GM19452 (cell line): ENCODE measurements at regions not wholly inside any gene's neighbourhood (a gene's known extent, or its start where the extent isn't known, plus 50 kb on each side); places are given as distances from the start of the nearest gene placed in this dataset.
"Not testable (repeated sequence)": the region's sequence is repeated elsewhere in the genome, so short reads cannot be mapped to it uniquely, and the experiment has no call there.

Experiments used
- ATAC-seq: cut with Tn5 transposase; IDR thresholded peaks from one replicate; pipeline ENCODE4 v1.9.1; 2021; ENCODE audit not compliant: unreplicated experiment

DNA sequence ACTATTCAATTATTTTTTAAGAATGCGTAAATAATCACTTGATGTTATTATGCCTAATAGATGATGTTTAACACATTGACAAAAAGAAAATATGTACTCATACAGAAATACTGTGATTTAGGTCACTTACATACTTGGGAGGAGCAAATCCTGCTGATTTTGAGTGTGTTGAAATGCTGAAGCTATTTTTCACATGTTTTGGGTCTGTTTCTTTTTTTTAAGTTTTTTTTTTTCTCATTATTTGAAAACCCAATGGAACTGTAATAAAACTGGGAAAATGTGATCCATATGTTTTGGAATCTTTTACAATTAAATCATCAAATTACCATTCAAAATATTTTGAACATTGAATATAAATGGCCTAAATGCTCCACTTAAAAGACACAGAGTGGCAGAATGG lies 366.2 kb upstream of the ADAMTS5 start:
- ATAC-seq: no peak

DNA sequence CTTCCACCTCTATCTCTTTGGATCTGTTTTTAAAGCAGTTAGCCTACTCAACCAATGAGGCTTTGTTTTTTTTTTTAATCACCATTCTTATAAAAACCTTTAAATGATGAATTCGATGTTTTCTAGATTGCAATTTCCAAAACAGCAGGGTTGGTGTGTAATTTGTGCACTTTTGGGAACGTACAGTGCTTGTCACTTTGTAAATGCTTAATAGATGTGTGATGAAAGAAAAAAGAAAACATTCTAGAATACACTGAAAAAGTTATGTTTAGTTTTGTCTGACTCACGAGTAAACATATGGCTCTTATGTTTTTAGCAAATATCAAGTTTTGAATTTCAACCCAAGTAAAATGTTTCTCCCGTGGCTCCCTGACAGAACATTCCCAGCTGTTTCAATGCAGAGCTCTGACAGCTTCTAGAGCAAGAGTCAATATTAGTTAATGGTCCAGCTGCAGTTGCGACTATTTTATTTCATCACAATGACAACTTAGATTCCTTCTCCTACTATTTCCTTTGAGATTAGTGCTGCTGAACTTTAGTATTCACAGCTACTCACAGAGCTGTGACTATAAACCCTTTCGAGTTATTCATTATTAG lies 362.5 kb upstream of the ADAMTS5 start:
- no peak for ATAC-seq

DNA sequence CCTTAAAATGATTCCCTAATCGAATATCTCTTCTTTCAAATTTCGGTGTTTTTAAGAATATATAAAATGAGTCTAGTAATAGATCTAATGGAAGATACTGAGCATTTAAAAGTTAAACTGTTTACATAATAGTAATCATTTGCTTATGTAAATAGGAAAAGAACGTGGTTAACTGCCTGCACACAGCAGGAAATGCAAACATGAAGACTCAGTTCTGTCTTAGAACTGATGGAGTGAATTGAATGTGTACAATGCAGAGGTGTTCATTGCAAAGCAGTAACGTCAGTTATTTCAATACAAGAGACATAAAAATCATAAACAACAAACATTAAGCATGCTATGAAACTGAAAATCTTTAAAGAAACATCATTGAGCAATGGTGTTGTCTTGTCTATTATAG lies 359.4 kb upstream of the ADAMTS5 start:
- no peak for ATAC-seq

DNA sequence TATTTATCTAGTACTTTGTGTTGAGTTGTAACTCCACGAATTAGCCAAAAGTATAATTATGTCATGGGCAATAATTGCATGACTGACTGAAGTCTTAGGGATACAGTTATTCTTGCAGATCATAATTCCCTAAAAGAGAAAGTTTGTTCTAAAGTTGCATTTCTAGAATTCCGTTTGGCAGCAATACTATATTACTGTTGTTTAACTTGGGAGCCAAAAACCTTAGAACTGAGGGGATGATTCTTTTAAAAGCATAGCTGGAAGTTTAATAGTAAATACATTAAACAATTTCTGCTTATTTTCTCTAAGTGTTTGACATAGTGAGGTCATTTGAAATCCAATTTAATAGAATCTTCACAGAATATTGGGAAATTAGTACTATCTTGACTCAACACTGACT lies 356.4 kb upstream of the ADAMTS5 start:
- no peak for ATAC-seq

DNA sequence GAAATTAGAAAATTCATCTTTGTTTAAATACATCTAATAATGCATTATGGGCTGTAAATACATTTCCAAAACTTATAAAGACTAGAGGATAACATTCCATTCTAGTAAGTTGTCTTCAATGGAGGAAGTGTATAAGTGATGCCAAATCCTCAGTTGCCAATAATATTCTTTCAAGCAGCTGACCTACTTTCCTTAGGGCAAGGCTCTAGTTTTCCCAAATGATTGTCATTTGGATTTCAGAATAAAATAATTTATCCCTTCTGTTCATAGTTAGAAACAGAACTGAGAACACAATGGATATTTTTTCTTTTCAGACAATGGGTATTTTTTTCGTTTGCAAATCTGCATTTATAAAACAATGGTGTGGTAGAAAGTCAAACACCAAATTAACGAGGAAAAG lies 354.9 kb upstream of the ADAMTS5 start:
- no peak for ATAC-seq

DNA sequence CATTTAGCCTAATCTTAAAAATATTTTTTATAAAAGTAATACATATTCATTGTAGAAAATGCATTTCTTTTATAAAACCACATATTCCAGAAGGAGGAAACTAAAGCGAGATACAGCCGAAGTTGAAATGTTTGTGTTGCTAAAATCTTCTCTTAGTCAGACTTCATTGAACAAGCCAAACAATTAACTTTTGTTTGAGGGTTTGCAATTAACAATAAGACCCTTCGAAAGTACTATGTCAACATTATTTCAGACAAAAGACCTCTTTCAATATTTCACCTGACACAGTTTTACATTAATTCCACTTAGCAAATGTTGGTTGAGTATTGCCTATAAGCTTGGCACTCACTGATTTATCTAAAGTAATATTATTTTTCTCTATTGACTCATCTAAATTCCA lies 354.0 kb upstream of the ADAMTS5 start:
- ATAC-seq: no peak

DNA sequence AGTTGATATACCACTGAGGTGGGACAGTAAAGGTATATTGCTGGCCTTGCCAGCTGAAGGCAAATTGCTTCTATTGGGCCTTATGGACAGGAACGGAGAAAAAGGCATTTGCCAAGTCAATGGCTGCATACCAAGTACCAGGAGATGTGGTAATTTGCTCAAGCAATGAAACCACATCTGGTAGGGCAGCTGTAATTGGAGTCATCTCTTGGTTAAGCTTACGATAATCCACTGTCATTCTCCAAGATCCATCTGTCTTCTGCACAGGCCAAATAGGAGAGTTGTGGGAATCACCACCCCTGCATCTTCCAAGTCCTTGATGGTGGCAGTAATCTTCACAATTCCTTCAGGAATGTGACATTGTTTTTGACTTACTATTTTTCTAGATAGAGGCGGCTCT lies 350.7 kb upstream of the ADAMTS5 start:
- not testable (repeated sequence) for ATAC-seq

DNA sequence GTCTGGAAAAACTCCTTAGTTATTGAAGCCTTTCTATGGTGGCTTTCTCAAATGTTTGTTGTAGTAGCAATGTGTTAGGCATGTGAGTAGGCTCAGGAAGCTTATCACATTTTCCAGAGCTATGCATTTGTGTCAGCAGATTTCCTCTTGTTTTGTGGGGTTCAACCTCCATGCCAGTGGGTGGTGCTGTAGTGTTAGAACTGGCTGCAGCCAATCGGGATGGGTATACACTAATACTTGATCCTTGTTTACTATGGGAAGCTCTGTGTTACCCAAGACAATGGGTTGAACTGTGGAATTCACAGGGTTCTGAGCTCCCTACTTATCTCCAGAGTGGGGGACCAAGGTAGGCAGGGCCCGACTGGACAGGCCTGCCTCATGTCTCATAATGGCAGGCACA lies 348.5 kb upstream of the ADAMTS5 start:
- ATAC-seq: no peak

DNA sequence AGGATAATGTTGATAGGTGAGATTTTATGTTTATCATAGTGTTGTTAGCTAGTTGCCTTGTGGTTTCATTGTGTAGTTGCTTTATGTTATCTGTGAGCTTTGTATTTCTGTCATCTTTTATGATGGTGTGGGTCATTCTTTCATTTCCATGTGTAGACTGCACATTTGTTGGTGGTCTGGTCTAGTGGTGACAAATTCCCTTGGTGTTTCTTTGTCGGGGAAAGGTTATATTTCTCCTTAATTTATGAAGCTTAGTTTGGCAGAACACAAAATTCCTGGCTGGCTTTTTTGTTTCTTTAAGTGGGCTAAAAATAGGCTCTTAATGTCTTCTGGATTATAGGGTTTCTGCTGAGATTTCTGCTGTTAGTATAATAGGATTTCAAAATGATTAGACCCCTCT lies 347.2 kb upstream of the ADAMTS5 start:
- ATAC-seq: no peak

DNA sequence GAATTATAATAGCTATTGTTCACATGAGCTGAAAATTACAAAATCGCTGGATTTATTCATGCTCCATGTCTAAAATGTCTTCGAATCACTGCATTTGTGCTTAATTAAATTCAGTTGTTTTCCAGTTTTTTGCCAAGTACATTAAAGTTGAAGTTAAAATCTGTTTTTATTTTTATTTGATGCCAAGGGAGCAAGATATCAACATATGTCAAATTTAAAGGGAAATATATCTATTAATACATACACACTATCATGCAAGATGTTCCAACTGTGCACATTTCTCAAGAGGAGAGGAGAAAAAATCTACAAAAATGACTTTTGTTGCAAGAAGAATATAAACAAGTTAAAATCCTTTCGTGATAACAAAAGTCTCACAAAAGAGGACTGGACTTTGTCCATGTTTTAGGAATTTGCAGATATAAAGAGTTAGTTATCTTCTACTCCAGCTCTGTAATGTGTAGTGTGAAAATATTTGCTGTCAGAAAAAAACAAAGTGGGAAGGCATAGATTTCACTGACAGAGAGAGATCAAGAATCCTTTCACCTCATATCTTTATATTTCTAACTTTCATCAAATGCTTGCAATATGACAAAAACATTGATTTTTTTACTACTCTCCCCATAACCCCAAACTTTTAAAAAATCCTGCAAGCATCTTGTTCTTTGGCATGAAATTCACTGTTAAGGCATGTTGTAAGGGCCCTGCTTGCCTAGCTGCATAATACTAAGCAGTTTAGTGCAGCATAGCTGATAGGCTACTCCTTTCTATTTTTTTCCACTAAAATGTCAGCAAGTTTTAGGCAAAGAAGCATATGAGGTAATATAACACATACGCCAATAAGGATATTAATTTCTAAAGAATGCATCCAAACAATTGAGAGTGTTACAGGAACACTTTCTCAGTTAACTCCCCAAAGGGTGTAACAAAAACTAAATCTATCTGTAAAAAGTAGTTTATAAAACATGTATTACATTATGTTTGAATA lies 340.2 kb upstream of the ADAMTS5 start:
- no peak for ATAC-seq

DNA sequence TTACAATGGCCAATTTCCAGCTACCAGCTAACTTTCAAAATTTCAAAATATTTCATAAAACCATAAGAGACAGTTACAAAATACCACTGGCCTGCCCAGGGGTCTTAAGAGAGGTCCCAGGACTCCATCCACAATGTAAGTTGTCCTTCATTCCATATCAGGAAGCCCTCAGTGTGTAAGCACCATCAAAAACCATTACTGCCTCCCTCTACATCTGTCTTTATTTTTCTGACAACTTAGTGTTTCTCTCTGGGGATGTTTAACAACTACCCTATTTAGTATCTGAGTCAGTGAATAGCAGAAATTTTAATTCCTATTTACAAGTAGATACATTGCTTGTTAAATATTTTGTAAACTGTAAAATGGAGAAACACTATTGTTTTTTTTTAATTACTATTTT lies 339.3 kb upstream of the ADAMTS5 start:
- ATAC-seq: no peak

DNA sequence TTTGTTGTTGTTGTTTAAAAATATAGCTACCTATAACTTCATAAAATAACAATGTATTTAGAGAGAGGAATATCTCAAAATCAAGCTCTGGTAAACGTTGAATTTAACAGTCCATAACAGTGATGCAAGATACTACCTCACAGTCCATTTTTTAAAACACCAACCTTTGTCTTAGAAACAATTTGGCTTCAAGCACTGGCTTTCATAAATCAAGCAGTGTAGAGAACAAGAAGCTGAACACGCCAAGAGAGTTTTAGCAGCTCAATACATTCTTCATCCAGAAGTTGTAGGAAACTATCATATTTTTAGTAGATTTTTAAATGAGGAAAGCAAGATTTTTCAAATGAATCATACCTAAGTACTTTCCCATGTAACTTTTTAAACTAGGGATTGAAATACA lies 334.3 kb upstream of the ADAMTS5 start:
- ATAC-seq: no peak

DNA sequence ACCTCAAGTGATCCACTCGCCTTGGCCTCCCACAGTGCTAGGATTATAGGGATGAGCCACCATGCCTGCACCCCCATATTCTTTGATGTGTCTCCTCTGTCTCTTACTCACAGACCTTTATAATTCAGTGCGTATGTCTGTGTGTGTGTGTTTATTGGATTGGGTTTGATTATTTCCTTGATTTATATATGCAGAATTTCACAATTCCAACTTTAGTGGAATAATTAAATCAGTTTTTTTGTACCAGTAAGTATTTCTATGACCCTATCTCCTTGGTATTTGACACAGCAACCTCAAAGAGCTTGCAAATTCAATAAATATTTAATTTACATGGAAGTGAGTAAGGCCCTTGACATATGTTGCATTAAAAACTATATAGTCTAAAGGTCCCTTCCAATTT lies 333.9 kb upstream of the ADAMTS5 start:
- ATAC-seq: no peak

DNA sequence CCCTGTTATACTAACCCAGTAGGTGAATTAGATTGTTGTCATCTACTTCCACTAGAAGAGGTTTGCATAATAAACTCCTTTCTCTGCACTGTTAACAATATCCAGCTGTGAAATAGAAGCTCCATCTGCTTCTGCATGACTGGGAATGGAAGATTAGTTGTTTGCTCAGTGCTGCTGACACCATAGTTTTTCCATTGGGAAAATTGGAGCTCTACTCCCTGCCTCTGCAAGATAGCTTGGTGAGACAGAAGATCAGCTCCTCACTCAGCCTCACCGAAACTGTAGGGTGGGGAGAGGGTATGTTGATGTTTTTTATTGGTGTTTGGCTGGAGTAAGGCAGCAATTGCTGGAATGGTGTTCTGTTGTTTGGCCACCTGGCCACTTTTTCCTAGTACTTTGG lies 331.6 kb upstream of the ADAMTS5 start:
- no peak for ATAC-seq

DNA sequence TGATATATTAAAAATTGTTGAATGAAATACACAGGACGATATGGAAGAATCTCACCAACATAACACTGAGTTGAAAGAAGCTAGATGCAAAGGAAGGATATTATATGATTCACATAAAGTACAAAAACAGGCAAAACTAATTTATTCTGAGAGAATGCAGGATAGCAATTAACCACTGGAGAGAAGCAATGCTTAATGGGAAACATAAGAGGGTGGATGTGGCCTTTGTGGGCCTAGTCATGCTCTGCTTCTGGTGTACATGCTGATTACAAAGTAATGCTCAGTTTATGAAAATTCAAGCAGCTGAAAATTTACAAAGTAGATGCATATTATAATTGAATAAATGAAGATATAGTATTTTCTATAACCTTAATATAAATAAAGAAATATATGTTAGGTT lies 326.4 kb upstream of the ADAMTS5 start:
- no peak for ATAC-seq

DNA sequence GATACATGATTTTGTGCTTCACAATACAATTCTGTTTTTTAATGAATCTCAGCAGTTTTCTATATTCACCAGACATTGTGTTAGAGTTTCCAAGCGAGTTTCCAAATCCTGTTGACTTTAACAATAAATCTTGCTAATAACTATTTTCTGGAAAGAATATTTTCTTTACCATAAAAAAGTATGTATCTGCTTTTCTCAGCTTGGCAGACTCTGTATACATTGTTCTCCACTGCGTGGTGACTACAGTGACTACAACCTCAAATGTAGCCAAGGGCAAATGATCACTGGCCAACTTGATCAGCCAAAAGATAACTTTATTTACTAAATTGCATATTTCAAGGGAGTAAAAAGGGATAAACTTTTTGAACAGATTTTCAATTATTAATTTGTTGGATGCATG lies 325.9 kb upstream of the ADAMTS5 start:
- no peak for ATAC-seq

DNA sequence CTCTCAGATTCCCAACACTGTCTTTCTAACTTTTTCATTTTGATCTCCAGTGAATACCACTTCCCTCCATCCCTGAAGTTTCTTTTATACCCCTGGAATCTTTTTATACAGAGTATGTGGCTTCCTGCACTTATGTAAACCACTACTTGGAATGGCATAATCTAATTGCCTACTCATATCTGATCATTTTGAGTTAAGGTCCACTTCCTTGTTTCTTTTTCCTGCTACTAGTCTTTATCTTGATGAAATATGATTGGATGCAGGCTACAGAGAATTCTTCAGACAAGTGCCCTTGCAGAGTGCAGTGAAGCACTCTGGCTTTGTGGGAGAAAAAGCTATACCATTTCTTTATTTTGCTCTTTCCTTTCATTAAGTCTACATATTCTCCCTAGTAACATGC lies 325.3 kb upstream of the ADAMTS5 start:
- no peak for ATAC-seq

DNA sequence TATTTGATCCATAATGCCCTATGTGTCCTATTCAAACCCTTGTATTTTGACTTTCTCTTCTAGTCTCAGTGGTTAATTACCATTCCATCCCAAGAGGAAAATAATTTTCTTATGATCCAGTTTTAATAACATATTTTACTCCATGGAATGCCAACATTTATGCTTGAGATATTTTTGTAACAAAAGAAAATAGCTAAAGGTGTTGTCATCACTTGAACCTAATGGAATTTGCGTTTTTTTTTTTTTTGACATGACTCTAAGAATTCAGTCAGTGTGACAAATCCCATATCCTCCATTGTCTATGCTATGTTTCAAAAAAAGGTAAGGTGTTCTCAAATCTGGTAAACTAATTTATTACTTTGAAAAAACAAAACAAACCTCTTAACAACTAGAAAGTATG lies 324.1 kb upstream of the ADAMTS5 start:
- ATAC-seq: no peak

DNA sequence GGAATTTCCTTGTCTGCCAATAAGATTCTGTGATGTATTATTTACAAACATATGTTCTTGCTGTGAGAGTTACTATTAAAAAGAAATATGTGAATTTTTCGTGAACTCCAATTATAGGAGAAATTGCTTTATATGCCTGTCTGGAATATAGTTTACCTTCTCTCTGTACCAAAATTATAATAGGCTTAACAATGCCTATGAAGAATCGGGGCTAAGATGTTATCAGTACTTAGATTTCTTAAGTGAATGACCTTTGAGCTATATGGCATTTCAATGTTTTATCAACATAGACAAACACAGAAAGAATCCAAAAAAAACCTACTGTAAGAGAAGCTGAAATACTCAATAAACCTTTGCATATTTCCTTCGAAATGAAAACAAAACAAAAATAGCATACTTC lies 323.1 kb upstream of the ADAMTS5 start:
- ATAC-seq: no peak

DNA sequence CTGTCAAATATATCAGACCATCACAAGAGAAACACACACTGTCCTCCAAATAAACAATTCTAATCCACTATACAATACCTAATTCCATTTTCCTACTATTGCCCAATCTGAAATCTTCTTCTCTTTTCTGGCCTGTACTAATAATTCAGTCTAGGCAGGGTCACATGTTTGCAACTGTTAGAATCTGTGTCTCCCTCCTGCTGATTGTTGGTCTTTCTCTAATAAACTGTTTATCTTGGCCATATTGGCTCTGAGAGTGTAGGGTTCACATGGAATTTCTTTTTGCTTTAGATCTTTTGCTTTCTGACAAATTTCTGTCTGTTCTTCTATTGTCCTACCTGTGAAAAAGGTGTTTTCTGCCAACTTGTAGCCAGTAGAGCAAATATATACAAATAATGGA lies 319.9 kb upstream of the ADAMTS5 start:
- no peak for ATAC-seq

DNA sequence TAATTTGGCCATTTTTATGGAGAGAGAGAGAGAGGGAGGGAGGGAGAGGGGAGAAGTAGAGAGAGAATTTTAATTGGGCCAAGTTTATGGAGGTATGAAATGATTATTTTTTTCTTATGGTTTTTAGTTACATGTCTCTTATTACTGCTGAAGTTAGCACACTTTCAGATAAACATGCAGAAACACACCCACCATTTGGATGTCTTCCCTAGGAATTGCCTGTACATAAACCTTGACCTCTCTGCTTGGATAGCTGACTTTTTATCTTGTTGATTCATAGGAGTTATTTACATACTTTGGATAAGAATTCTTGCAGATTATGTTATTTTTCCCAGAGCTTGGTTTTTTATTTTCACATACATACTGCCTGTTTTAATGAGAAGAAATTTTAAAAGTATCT lies 310.2 kb upstream of the ADAMTS5 start:
- ATAC-seq: no peak

DNA sequence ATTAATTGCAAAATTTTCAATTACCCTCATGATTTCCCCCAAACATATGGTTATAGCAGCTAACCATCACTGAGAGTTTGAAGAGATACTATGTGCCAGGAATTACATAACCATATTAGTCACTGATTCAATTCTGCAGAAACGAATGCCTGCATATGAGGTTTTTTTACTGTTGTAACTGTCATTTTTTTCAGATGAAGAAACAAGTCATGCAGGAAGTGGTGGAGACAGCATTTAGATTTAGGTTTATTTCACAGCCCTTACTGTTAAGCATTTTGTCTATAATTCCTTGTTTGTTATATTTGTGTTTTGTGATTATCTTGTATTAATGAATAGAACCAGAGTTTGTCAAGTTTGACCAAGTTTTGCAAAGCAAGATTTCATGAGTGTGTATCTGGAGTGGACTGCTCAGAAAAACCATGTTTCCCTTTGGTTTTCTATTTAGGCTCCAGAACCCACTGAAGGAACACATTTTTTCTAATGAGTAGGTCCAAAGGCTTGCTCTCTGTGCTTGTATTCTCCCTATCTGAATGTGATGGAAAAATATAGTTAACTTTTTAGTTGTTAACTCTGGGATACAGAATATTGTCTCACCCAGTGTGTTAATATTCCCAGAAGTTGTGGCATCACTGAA lies 308.5 kb upstream of the ADAMTS5 start:
- ATAC-seq: no peak
